Tibial artery (tissue), 4 donors: ENCODE measurements at regions not wholly inside any gene's neighbourhood (a gene's known extent, or its start where the extent isn't known, plus 50 kb on each side); places are given as distances from the start of the nearest gene placed in this dataset.

Source experiments
- DNase-seq, 2 donors: peaks; one replicate each; pipeline ENCODE4 v3.0.0-alpha.2; 2019
- H3K27ac ChIP-seq, 2 donors: fragments of 200-600 bp; sonication (generic) in 1 of 2; 1 replicate in 1 of 2; 2 replicates in 1 of 2; pipeline ENCODE4 v1.5.1; 2018 to 2019; ENCODE audit warnings: mild to moderate bottlenecking in 1 of 2
- H3K27me3 ChIP-seq, 2 donors: fragments of 200-600 bp; sonication (generic) in 1 of 2; one replicate each; pipeline versions ENCODE4 v1.5.1 to v1.6.0; 2016 to 2019
- H3K36me3 ChIP-seq, 3 donors: fragments of 200-600 bp; sonication (generic) in 2 of 3; one replicate each; pipeline ENCODE4 v1.5.1; 2016 to 2019; ENCODE audit warnings: mild to moderate bottlenecking in 2 of 3
- H3K4me1 ChIP-seq, 4 donors: fragments of 200-600 bp; sonication (generic) in 2 of 4; 1 replicate in 3 of 4; 2 replicates in 1 of 4; pipeline ENCODE4 v1.5.1; 2016 to 2019
- H3K4me3 ChIP-seq, 2 donors: fragments of 200-600 bp; sonication (generic) in 1 of 2; 1 replicate in 1 of 2; 2 replicates in 1 of 2; pipeline ENCODE4 v1.5.1; 2018 to 2019; ENCODE audit warnings: mild to moderate bottlenecking in 2 of 2
- H3K9me3 ChIP-seq, 3 donors: fragments of 200-600 bp; sonication (generic) in 1 of 3; one replicate each; pipeline ENCODE4 v1.5.1; 2016 to 2019
- CTCF ChIP-seq, 2 experiments: fragments of 200-600 bp in 1 of 2; fragments of 450-650 bp in 1 of 2; IDR thresholded peaks; one replicate each; pipeline ENCODE4 v1.5.1; 2017 to 2019; ENCODE audit warnings: antibody characterized with exemption in 2 of 2, mild to moderate bottlenecking in 1 of 2, moderate library complexity in 1 of 2
- intact Hi-C: fragments of 100-400 bp; cut with DNase I; formaldehyde crosslinking; loops from one replicate; pipeline ENCODE4 v1.15.0; 2023; ENCODE audit warnings: low total_unique reads

GRCh38 chr4:145427991-145428390, 53.7 kb upstream of the SMAD1 start:
- H3K27me3 ChIP-seq: no peaks in the 10 kb centered on the region
- H3K36me3 ChIP-seq: no peaks in the 10 kb centered on the region
- no peaks in the 10 kb centered on the region for H3K9me3 ChIP-seq
- no peak for DNase-seq
- intact Hi-C loops: no loop called here
- H3K27ac ChIP-seq: no peak overlapping the region
- H3K4me1 ChIP-seq: no peaks in the 10 kb centered on the region
- H3K4me3 ChIP-seq: no peak overlapping the region
- TF ChIP-seq CTCF (IDR thresholded peaks at IDR 0.05): no peak

- Histone ChIP-seq H3K4me1 (no peaks in the 10 kb centered on the region), H3K36me3 (no peaks in the 10 kb centered on the region), H3K9me3 (no peaks in the 10 kb centered on the region), H3K27ac (no peak overlapping the region), H3K27me3 (no peaks in the 10 kb centered on the region), H3K4me3 (no peak overlapping the region)
- no peak for TF ChIP-seq CTCF (IDR thresholded peaks at IDR 0.05)
- no peak for DNase-seq
- intact Hi-C loops: no loop called here
These were observed 54.4 kb upstream of the SMAD1 start for GRCh38 chr4:145427221-145427620.

- no peaks in the 10 kb centered on the region for H3K36me3 ChIP-seq
- no peaks in the 10 kb centered on the region for H3K27me3 ChIP-seq
- H3K4me3 ChIP-seq: no peak overlapping the region
- intact Hi-C loops: no loop called here
- no peak for TF ChIP-seq CTCF (IDR thresholded peaks at IDR 0.05)
- no peaks in the 10 kb centered on the region for H3K9me3 ChIP-seq
- H3K4me1 ChIP-seq: no peaks in the 10 kb centered on the region
- no peak overlapping the region for H3K27ac ChIP-seq
- no peak for DNase-seq
These were observed 58.5 kb upstream of the SMAD1 start for GRCh38 chr4:145423017-145423708.

- DNase-seq: no peak
- Histone ChIP-seq H3K36me3 (no peaks in the 10 kb centered on the region), H3K4me3 (no peak overlapping the region), H3K9me3 (no peaks in the 10 kb centered on the region), H3K4me1 (no peaks in the 10 kb centered on the region), H3K27ac (no peak overlapping the region), H3K27me3 (no peaks in the 10 kb centered on the region)
- no peak for TF ChIP-seq CTCF (IDR thresholded peaks at IDR 0.05)
- intact Hi-C loops: no loop called here
These were observed 60.9 kb upstream of the SMAD1 start for GRCh38 chr4:145420595-145421214.

- DNase-seq: no peak
- Histone ChIP-seq H3K9me3 (no peaks in the 10 kb centered on the region), H3K4me1 (no peaks in the 10 kb centered on the region), H3K4me3 (no peak overlapping the region), H3K27me3 (no peaks in the 10 kb centered on the region), H3K27ac (no peak overlapping the region), H3K36me3 (no peaks in the 10 kb centered on the region)
- intact Hi-C loops: no loop called here
- TF ChIP-seq CTCF (IDR thresholded peaks at IDR 0.05): no peak
These were observed 62.9 kb upstream of the SMAD1 start for GRCh38 chr4:145418739-145419138.
